OCI-LY1 (cell line): ENCODE measurements at regions not wholly inside any gene's neighbourhood (a gene's known extent, or its start where the extent isn't known, plus 50 kb on each side); places are given as distances from the start of the nearest gene placed in this dataset.

Source experiments
- EZH2 ChIP-seq: fragments of 200-600 bp; sonication (generic), shearing (Covaris generic); IDR thresholded peaks from 2 replicates; pipeline ENCODE4 v1.8.0; 2017; ENCODE audit warnings: borderline replicate concordance, mixed run types, mild to moderate bottlenecking, antibody characterized with exemption, low read length, moderate library complexity, mixed read lengths
- TF ChIP-seq, protein P1 (sequence below): fragments of 200-600 bp; sonication (generic), shearing (Covaris generic); IDR thresholded peaks from 2 replicates; pipeline ENCODE4 v1.5.1; 2017; ENCODE audit warnings: mild to moderate bottlenecking, antibody characterized with exemption, low read length, moderate library complexity, mixed read lengths

DNA sequence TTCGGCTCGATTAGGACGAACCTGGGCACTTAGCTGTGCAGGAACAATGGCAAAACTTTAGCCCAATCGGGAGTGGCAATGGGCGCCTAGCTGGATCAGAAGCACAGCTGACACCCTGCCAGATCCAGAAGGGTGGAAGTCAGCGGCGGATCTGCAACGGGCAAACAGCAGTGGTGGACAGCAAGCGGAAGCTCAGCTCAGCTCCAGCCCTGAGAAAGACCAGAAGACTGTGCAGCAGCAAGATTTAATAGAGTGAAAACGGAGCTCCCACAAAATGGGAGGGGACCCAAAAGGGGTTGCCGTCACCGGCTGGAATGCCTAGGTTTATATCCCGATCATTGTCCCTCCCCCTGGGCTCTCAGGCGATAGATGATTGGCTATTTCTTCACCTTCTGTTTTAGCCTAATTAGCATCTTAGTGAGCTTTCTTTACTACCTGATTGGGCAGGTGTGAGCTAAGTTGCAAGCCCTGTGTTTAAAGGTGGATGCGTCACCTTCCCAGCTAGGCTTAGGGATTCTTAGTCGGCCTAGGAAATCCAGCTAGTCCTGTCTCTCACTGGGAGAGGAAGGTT is 1237.9 kb downstream of the CDH12 start:
- TF ChIP-seq, protein P1, sequence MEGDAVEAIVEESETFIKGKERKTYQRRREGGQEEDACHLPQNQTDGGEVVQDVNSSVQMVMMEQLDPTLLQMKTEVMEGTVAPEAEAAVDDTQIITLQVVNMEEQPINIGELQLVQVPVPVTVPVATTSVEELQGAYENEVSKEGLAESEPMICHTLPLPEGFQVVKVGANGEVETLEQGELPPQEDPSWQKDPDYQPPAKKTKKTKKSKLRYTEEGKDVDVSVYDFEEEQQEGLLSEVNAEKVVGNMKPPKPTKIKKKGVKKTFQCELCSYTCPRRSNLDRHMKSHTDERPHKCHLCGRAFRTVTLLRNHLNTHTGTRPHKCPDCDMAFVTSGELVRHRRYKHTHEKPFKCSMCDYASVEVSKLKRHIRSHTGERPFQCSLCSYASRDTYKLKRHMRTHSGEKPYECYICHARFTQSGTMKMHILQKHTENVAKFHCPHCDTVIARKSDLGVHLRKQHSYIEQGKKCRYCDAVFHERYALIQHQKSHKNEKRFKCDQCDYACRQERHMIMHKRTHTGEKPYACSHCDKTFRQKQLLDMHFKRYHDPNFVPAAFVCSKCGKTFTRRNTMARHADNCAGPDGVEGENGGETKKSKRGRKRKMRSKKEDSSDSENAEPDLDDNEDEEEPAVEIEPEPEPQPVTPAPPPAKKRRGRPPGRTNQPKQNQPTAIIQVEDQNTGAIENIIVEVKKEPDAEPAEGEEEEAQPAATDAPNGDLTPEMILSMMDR: no peak
- no peak for TF ChIP-seq EZH2
